HG02870 (cell line): ENCODE measurements at regions not wholly inside any gene's neighbourhood (a gene's known extent, or its start where the extent isn't known, plus 50 kb on each side); places are given as distances from the start of the nearest gene placed in this dataset.

Experiments used
- ATAC-seq: cut with Tn5 transposase; IDR thresholded peaks from one replicate; pipeline ENCODE4 v1.9.1; 2021; ENCODE audit warnings: mild to moderate bottlenecking, moderate library complexity; ENCODE audit not compliant: unreplicated experiment

DNA sequence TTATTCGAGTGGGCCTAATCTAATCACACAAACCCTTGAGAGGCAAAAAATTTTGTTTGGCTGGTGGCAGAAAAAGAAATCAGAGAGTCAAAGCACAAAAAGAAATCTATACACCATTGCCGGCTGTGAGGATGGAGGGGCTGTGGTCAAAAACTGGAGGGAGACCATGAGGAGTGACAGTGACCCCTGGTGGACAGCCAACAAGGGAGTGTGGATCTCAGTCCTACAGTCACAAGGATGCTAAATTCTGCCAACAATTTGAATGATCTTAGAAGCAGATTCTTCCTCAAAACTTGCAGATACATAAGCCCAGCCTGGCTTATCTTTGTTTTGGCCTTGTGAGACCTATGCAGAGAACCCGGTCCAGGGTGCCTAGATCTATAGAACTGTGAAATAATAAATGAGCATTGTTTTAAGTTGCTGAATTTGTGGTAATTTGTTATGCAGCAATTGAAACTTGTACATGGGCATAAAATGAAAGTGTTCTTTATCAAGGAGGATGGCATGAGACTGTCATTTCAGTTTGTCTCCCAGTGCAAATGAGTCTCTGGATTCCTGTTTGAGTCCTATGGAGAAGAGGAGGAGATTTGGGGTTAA, 103.0 kb upstream of the ARHGEF26 start:
- peak; percentile 84 for ATAC-seq

DNA sequence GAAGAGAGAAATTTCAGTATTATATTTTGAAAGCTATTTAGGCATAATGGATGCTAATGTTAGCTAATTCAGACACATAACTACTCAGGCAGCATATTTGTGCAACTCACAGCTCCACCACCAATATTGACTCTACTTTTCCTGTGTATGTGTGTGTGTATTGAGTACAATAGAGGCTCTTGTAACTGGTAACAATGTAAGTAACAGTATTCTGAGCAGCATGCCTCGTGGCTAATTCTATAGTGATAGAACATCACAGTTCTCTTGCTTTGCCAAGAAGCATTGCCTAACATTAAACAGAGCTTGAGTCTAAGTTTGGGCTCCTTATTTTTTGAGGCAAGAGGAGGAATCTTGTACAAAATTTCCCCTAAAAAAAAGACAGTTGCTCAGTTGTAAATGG, 98.6 kb upstream of the ARHGEF26 start:
- ATAC-seq = no peak

DNA sequence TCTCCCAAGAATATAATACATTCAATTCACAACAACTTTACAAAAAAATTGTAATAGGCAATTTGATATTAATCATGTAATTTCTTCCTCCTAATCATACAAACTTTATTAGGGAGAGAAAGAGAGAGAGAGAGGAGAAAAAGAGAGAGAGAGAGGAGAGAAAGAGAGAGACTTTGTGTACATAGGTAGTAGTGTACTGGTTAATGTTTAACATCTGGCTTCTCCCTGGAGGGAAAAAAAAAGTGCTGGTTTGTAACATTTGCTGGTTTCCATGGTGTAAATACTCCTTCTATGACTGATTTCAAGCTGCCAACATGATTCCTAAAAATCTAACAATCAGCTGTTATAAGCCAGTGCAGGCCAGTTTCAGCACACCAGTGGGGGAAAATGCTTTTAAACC, 98.0 kb upstream of the ARHGEF26 start:
- ATAC-seq = no peak

DNA sequence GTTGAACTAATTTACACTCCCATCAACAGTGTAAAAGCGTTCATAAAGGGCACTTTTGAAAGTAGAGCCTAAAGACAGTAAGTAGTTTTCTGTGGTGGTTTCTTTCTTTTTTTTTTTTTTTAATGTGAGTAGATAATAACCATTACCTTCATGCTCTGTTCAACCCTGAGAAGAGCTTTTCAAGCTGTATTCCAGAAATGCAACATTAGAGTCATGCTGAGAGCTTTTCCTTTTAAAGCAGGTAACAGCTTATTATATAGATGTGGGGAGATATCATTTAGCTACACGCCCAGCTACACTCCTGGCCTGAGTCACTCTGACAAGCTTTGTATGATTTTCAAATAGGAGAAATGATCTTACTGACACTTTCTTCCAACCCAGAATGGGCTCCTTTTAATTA, 96.2 kb upstream of the ARHGEF26 start:
- no peak for ATAC-seq

DNA sequence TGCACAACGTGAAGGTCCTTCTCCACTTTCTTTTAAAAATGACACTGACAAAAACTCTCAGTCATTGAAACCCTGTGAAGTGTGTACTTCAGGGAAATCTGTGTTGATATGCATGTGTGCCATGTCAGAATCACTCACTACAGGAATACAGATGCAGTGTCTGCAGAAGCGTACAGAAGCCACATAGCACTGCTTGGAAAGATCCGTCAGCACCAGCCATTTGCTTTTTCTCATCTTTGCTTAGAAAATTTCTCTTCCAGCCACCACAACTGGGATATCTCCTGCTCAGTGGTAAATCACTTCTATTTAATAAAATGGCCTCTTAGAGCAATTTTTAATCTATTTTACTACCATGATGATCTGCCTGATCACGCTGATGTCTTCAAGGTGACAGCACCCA, 91.3 kb upstream of the ARHGEF26 start:
- no peak for ATAC-seq

DNA sequence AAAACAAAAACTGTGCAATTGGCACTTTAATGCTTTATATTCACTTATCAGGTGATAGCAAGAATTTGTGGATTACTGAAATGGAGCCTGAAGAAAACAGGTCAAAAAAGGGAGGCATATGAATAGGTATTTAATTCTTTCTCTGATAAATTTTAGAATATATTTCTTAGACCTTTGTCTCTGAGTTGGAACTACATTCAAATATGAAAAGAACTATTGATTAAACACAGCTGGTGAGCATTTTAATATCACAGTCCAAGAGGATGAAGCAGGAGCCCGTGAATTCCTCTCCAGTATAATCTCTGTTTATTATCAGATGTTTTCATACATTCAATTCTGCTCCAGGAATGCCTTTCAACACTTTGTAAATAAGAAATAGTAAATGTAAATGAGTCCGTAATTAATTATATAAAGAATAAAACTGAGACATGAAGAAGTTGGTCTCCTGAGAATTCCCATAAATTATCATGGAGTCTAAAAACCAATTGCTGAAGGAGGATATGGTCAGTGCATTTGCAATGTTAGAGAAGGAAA, 86.3 kb upstream of the ARHGEF26 start:
- no peak for ATAC-seq

DNA sequence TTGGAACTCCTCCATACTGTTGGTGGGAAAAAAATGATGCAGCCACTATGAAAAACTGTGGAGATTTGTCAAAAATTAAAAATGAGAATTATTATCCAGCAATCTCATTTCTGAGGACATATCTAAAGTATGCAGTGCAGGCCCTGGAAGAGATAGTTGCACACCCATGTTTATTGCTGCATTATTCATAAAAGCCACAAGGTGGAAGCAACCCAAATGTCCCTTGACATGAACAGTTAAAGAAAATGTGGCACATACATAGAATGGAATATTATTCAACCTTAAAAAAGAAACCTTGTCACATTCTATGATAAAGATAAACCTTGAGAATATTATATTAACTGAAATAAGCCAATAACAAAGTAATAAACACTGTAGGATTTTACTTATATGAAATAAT, 80.9 kb upstream of the ARHGEF26 start:
- no peak for ATAC-seq

DNA sequence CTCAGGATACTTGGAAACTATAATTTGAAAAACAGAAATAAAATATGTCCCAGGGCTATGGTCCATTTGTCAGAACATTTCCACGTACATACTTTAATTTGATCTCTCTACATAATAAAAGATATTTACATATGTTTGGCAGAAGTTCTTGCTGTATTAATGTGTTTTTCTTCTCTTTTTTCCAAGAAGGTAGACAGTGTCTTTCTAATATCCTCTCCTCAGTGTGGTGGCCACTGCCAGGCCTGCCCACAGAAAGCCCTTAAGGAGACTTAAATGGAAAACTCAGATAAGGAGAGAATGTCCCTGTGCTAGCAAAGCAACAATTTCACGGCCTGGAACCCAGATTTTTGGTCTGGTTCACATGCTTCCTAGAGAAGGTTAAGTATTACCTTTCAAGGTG, 76.5 kb upstream of the ARHGEF26 start:
- ATAC-seq = no peak

DNA sequence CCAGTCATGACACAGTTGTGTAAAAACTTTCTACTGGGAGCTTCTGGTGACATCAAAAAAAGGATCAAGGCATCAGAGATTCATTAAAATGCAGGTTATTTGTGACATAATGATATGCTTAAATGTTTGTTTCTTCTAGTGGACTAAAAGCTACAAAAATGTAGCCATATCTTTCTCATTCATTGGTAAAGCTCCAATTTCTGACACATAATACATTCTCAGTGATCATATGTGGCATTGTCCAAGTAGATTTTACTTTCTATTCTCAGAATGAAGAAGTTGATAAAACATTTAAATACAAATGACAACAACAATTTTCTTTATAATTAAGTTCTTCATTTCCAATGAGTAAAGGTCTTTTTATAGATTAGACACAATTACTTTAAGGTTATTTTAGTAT, 71.0 kb upstream of the ARHGEF26 start:
- no peak for ATAC-seq

DNA sequence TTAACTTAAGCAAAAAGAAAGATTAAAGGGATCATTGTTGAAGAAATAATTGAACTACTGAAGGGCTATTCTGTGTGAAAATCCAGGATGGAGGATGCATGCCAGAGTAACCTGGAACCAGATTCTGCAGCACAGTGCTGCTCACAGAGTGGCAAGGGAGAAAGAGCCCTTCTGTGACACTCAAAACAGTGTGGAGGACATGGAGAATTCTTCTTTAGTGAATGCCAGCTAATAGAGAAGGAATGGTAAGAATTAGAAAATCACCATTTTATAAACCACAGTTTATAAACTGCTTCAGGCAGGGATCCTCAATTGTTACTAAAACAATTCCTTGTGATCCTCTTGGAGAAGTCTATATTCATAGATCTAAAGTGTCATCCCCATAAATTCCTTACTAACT, 70.4 kb upstream of the ARHGEF26 start:
- ATAC-seq = no peak

DNA sequence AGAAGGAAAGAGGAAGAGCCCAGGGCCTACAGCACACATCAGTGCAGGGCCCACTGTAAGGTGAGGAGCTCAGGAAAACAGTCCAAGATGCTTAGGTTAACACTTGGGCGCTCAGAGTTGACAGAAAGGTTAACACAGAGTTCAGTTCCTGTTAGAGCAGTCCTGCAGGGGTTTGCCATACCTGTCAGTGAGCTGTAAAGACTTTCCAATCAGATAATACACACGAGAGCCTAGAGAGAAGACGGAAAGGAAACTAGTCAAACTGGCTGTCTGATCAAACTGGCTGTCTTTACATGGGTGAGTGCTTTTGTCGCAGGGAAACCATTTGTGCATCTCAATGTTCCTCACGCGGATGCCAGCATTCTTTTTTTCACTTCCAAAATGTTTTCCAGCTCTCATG, 61.4 kb upstream of the ARHGEF26 start:
- ATAC-seq = no peak

DNA sequence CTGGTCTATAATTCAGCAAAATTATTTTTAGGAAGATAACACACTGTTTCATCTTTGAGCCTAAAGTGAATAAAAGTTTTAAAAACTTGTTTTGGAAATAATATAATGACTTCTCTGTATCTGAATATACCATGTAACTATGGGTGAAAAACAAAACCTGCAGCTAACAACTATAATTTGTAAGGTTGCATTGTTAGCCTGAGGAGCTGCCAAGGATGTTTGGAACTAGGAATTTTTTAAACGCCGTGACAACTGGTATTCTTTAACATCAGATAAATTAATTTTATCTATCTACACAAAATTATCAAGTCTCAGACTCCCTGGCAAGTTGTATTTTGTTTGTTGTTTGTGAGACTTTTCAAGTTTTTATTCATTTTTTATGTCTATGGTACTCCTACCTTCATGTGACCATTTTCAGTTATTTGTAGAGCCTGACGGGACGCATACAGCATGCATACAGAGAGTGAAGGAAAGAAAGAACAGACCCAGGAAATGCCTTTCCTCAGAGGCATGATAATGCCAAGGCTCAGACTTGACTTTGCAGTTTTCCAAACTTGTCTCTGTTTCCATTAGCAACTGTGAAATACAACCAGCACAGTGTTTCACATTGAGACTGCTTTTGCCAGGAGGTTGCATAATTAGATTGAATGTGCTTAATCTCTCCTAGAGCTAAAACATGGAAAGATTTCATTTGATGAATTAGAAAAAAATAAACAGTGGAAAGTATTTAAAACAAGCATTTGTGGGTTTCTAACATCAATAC, 60.8 kb upstream of the ARHGEF26 start:
- no peak for ATAC-seq

DNA sequence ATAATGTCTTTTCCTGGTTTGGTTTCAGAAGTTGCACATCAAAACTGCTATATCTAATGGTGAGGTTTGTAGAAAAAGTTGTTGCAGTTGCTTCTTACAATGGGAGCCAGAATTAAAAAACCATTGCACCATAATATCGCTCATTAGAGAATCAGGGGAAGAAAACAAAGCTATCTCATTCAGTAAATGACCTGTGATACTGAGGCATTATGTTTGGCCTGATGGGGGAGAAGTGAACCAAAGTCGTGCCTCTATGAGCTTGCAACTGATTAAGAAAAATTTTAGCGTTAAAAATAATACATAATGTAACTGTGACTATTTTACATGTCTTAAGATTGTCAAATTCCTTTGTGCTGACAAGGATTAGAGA, 60.2 kb upstream of the ARHGEF26 start:
- ATAC-seq = no peak

DNA sequence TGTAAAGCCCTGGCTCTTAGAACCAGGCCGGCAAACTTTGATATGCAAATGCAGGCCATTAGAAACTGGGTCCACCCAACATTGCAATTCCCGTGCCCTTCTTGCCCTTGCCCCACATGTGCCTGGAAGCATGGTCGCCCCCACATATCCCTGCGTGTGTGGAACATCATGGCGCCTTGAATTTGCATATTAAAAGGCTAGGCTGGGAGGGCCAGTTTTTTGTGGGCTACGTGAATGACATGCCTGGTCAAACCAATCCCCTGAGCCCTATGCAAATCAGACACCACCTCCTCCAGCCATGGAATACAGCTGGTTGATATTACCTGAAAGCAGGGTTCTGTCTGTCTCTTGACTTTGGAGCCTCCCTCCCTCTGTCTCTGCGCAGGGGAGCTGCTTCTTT, 58.7 kb upstream of the ARHGEF26 start:
- ATAC-seq = no peak

DNA sequence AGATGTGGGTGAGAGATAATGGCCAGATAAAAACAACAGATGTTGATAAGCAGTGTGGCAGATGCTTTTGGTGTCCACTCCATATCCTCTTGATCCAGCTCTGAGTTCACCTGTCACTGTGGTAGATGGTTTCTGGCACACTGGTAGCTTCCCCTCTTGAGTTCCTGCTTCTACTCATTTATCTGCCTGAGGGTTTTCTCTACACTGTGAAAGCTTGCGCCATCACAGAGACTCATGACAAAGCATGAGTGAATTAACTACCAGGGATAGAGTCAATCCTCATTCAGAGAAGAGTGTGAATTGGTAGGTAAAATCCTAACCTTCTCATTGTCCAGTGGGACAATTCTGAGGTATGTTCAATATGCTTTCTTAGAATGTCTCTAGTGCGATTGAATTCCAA, 50.0 kb upstream of the ARHGEF26 start:
- no peak for ATAC-seq
